NCI-H1417 (cell line): ENCODE measurements at regions not wholly inside any gene's neighbourhood (a gene's known extent, or its start where the extent isn't known, plus 50 kb on each side); places are given as distances from the start of the nearest gene placed in this dataset.

Experiments
- DNase-seq, 3 experiments: peaks; one replicate each; lab custom pipeline; 2025; lab: John Stamatoyannopoulos, UW

GRCh38 chr7:84821671-84822534, 365.0 kb downstream of the SEMA3D start:
- DNase-seq = no peak

DNA sequence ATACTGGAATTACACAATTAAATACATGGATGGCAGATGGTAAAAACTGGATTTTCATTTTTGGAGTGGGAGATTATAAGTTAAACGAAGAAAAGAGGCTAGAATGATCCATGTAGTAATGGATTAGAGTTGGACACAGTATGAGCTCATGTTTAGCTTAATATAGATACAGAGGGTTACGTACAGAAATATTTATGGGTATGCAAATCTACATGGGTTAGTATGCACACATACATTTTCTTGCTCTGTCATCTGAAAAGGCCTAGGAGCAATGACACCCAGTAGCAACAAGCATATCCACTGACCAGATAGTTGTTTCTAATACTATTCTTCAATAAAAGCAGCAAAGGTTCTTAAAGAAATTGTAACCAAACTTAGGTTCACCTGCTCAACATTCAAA, 366.4 kb downstream of the SEMA3D start:
- DNase-seq = no peak

GRCh38 chr7:84817016-84817415, 369.8 kb downstream of the SEMA3D start:
- DNase-seq = no peak

DNA sequence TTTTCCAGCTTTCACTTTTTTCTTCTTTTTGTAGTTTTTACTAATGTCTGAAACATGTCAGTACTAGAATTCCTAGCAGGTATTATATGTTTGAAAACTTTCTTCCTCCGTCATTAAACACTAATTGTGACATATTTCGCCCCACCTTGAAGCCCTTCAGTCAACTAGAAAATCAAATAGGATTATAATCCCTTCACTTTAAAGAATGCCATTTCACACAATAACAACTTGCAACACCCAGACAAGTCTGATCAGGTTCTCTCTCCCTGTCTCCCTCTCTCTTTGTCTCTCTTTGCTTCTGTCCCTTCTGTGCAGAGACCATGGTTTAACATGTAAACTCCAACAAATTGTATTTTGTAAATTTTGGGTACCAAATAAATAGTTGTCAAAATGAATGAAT, 373.5 kb downstream of the SEMA3D start:
- no peak for DNase-seq

DNA sequence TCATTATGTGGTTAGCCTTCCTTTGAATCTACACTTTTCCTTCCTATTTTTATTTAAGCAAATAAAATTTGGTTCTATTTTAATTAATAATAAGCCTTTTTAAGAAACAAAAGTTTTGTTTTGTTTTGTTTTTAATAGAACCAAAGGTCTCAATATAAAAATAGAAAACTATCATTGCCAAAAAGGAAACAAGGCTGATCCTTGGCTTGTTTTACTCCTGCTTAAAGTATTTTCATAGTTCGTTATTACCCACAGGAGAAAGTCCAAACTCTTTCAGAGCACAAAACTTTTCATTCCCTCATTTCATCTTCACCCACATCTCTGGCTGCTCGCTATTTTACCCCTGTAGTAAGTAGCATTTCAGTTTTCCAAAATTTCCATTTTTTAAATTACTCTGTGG, 374.8 kb downstream of the SEMA3D start:
- no peak for DNase-seq

DNA sequence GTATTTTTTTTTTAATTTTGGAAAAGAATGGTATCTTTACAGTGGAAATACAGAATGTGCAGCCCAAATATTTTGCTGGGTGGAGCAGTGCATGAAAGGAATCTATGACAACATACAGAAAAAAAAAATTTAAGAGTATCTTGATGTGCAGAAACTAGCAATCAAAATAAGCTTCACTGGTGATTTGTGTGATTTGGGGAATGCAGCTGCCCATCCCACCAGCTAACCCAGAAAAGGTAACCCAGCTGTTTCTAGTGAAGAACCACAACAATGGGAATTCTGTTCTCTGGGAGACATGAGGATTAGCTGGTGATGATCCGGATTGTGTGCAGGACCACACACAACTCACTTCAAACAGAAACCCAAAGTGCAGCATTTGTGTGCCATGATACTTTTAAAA, 375.5 kb downstream of the SEMA3D start:
- no peak for DNase-seq

- DNase-seq = no peak
Measured at GRCh38 chr7:84809877-84810276, 377.0 kb downstream of the SEMA3D start.

DNA sequence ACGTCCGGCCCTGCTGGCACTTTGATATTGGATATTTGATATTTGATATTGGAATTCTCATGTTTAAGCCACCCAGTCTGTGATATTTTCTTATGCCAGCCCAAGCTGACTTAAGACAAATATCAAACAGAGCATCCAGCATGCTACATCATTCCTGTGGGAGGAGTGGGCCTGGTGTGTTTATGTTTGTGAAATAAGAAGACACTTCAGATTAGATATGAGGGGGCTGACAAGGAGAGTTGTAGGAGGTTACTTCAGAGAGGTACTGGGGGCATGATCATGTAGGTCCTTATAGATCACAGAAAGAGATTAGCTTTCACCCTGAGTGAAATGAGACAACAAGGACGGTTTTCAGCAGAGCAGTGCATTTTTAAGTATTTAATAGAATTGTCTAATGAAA, 382.9 kb downstream of the SEMA3D start:
- DNase-seq = no peak

- DNase-seq = no peak
Measured at GRCh38 chr7:84801396-84801795, 385.5 kb downstream of the SEMA3D start.

GRCh38 chr7:84800846-84801245, 386.0 kb downstream of the SEMA3D start:
- no peak for DNase-seq

- DNase-seq = no peak
Measured at GRCh38 chr7:84799106-84799505, 387.8 kb downstream of the SEMA3D start.

DNA sequence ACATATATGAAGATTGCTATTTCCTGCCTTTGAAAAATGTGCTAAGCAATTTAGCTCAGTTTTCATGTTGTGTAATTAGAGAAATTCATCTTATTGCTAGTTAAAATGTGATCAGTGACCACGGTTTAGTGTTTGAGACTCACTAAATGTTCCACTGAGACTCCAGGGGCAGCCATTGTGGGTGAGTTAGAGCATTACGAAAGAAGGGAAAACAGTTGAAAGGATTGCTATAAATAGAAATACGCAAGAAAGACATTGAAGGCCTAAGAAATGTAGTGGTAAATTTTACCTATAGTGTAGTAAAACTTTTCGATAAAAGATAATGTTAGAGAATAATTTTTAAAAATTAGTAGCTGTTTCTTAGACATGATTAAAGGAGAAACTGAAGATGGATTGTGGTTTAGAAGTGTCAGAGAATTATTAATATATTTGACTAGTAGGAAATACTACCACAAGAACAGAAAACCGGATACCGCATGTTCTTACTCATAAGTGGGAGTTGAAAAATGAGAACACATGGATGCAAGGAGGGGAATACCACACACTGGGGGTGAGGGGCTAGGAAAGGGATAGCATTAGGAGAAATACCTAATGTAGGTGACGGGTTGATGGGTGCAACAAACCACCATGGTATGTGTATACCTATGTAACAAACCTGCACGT, 394.5 kb downstream of the SEMA3D start:
- DNase-seq = no peak

GRCh38 chr7:84790882-84791281, 396.0 kb downstream of the SEMA3D start:
- no peak for DNase-seq

DNA sequence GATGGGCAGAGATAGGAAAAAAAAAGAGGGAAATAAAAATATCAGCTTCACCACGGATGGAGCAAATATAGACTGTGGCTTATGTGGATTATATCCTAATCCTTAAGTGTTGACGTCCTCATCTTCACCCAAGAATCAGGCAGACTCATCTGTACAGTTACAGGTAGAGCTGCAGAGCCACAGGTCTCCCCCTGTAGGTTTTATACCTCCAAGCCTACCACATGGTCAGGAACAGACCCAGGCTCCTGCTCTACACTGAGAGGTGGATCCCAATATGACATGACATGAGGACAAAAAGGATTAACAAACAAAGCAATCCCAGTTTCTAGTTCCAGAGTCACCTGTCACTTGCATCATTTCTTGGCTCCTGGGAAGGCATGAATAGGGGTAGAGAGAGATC, 400.8 kb downstream of the SEMA3D start:
- no peak for DNase-seq

GRCh38 chr7:84784450-84784849, 402.4 kb downstream of the SEMA3D start:
- DNase-seq = no peak

DNA sequence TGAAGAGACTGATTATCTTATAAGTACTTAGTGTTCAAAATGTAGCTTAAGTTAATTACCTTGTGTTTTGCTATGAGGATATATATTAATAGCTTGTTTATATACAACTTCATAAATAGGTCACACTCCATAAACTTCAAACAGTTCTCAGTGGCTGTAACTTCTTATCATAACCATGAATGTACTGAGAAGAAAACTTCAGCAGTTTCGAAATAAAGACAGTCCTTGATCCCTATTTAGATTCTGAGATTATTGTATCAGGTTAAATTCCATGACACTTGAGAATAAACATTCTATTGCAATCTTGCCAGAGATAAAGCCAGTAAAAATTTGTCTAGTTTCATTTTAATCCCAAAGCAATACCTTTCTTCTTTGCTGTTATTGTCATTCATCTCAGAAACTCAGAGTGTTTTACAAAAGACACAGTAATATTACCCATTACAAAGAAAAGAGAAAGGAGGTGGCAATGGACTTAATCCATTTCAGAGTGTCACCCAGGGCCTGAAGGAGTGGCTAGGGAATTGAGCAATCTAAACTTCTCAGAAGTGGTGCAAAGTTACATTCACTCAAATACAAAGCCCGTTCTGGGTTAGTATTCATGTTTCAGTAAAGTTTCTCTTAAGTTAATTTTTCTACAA, 403.6 kb downstream of the SEMA3D start:
- DNase-seq = no peak

DNA sequence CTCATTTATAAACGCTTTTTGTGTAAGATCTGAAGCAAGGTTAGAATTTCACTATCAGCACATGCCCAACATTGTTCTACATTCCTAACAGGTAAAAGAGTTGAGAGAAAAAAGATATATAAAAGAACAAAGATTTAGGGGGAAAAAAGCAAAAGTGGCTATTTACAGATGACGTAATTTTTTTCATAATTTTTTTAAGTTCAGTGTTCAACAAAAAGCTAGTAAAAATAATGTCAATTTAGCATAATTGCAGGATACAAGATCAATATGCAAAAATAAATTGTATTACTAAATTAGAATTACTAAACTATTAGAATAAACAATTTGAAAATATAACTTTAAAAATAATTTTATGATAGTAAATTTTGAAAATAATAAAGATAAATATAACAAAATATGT, 405.0 kb downstream of the SEMA3D start:
- DNase-seq = no peak

DNA sequence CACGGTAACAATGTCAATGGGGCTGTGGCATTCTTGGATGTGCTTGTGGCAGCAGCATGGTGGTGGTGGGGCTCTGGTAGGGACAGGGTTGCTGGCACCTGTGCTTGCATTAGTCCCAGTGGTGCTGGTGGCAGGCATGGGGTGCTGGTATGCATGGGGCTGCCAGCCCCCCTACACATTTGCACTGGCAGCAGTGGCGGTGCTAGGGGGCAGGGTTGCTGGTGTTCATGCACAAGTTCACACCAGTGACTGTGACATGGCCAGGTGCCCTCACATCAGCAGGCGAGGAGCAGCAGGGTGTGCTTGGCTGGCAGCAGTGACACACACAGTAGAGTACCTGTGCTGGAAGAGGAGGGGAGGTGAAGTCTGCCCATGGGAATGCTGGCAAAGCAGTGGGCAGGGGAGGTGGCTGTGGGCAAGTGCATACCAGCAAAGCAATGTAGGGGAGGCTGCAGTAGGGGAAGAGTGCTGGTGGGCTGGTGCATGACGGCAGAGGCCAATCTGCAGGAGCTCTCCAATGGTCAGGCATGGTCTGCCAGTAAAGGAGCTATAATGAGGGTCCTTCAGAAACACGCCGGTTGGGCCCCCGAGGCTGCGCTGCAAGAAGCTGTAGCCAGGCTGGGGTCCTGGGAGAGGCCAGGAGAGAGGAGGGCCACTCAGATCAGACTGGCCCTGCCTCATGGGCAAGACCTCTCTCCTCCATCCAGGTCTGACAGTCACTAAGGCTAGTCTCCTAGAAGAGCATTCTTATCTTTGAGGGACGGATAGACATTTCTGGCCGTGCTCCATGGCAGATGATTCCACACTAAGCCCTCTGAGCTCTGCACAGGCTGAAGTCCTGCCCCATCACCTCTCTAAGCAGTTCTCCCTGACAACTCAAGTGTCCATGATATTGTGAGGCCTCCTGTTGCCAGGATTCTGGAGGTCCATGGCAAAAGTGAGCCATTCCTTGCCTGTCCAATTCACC, 406.4 kb downstream of the SEMA3D start:
- no peak for DNase-seq

DNA sequence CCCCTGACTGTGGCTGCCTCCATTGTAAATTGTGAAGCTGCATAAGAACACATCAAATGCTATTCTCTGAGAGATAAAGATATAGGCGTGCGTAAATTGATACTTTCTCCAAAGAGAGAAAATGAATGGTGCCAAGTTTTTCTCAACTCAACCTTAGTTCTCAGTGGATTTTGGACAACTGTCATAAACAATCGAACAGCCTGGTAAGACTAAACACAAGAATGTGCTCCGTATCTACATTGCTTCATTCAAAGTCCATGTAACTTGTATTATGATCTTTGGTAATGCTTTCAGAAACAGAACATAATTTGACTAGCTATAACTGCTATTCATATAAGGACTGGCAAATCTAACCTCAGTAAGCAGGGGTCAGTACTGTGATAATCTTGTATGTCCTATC, 429.1 kb downstream of the SEMA3D start:
- DNase-seq = no peak

GRCh38 chr7:84746353-84746752, 440.5 kb downstream of the SEMA3D start:
- DNase-seq = no peak

- no peak for DNase-seq
Measured at GRCh38 chr7:84744385-84744784, 442.5 kb downstream of the SEMA3D start.

DNA sequence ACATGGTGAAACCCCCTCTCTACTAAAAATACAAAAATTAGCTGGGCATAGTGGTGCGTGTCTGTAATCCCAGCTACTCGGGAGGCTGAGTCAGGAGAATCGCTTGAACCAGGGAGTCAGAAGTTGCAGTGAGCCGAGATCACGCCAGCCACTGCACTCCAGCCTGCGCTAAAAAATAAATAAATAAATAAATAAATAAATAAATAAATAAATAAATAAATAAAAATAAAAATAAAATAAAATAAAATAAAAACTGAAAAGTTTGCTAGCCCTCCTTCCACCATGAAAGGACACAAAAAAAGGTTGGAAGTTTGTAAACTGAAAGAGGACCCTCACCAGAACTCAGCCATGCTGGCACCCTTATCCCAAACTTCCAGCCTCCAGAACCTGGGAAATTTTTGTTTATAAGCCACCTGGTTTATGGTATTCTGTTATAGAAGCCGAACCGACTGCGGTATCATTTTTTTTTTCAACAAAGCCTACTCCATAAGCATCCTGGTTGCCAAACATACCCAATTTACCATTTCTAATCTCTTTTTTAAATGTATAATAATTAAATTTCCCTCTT, 448.2 kb downstream of the SEMA3D start:
- no peak for DNase-seq
